Activated CD4-positive, CD25-positive, alpha-beta regulatory T cell treated with anti-CD3 and anti-CD28 coated beads, Interleukin-2, amount 50 U/mL, for 24 hours (primary cell): ENCODE measurements at regions not wholly inside any gene's neighbourhood (a gene's known extent, or its start where the extent isn't known, plus 50 kb on each side); places are given as distances from the start of the nearest gene placed in this dataset.
"Not testable (repeated sequence)": the region's sequence is repeated elsewhere in the genome, so short reads cannot be mapped to it uniquely, and the experiment has no call there.

ENCODE experiments used
- ATAC-seq, 2 donors: fragments of 150-1000 bp; cut with Tn5 transposase; one replicate each; pipeline ENCODE4 v1.10.0; 2021; ENCODE audit warnings: mild to moderate bottlenecking in 1 of 2, moderate library complexity in 1 of 2

DNA sequence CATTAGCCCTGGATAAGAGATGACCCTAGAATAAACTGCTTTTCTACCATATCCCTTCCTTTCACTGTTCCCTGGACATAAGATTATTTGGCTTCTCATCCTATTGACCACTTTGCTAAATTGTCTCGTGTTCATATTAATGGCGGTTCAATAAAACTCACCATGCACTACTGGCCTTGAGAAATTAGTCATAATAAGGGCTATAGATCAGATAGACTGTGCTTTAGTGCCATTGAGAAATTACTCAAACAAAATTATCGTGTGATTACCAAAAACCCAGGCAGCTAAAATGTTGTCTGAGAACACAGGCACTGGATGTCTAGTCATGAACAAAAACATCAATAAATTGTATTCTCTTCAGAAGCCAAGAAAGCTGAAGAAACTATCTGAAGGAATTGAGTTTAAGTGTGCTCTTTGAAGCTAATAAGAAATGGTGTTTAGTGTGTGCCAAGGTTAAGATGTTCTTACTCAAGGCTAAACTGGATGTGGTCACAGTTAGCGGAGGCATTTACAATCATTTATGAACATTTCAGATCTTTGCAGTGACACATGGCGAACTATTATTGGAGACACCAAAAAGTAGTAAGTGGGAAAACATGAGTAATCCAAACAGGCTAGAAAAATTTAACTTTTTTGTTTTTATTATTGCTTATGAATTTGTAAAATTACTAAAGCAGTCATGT lies 460.4 kb upstream of the RORB start:
- no peak for ATAC-seq

DNA sequence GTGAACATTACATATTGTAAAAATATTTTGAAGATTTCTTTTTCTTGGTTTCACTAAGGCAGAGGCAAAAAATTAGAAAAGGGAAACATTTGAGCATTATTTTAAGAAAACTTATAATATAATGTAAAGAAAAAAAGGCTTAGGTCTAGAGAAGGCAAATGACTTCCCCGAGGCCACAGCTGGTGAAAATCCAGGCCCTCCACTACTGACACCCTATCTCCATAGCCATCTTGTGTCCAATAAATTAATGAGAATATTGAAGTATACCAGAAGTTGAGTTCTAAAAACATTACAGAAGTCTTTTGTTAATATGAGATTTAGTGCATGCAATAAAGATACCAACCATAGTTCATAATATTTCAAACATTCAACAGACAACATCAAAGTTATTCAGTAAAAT lies 459.9 kb upstream of the RORB start:
- ATAC-seq, result no peak

DNA sequence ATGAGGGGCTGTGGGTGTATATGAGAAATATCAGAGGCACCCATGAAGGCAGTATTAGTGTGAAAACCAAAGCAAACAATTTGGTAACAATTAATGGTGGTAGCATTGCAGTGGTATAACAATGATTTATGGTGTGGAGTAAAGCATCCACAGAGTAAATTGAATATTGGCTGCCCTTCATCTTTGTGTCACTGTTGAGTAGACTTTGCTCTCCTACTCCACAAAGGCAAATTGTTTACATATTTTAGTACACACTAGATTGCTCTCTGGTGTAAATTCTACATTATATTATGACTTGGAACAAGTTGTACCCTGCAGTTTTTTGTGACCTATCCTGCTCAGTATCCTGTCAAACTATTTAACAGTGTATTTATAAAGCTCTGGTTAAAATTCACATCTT lies 455.5 kb upstream of the RORB start:
- no peak for ATAC-seq

DNA sequence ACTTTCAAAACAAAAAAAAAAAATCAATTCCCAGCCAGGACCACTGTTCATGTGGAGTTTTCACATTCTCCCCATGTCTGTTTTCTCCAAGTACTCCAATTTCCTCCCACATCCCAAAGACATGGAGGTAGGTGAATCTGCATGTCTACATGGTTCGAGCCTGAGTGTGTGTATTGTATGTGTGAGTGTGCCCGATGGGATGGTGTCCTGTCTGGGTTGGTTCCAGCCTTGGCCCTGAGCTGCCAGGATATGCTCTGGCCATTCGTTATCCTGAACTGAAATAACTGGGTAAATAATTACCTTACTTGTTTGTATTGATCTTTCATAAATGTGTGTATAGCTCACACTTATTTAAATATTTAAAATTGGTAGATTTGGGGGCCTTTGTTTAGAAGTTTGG lies 452.3 kb upstream of the RORB start:
- no peak for ATAC-seq

DNA sequence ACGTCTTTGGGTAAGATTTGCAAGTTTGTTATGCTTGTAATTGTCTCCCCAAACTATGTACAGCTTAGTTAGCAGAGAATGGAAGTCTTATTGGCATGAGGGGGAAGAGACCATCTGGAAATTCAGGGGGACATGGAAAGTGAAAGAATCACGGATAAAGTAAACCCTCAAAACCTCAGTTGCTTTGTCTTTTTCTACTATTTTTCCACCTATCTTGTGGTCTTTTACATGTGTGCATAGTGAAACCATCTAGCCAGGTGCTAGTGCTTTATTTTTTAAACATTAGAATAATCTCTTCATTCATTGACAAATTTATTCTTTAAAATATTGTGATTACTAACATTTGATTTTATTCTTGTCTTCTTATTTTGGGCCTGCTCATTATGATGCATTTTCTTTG lies 441.1 kb upstream of the RORB start:
- no peak for ATAC-seq

DNA sequence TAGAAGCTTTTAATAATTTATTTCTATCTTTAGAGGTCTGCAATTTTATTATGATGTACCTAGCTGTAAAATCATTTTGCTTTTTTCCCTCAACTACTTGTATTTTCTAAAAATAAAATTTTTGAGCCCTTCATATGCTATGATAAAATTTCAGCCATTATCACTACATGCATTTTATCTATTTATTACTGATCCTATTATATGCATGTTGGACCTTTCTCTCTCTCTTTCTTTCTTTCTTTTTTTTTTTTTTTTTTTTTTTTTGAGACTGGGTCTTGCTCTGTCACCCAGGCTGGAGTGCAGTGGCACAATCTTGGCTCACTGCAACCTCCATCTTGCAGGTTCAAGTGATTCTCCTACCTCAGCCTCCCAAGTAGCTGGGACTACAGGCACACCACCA lies 440.1 kb upstream of the RORB start:
- not testable (repeated sequence) for ATAC-seq

DNA sequence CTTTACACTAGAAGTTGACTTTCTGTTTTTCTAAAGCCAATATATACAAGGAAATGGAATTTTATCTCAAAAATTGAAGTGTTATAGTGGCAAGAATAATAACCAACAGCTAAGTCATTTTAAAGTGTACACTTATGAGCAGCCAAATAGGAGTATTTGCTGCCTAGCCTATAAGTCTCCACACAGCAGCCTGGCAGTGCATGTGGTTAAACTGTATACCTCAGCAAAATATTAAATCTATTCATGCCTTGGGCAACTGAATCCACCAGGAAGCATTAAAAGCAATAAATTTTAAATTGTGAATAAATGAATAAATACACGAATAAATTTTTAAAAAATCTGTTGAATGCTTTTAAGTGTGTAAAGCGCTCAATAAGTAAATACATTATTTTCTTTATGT lies 432.4 kb upstream of the RORB start:
- no peak for ATAC-seq

DNA sequence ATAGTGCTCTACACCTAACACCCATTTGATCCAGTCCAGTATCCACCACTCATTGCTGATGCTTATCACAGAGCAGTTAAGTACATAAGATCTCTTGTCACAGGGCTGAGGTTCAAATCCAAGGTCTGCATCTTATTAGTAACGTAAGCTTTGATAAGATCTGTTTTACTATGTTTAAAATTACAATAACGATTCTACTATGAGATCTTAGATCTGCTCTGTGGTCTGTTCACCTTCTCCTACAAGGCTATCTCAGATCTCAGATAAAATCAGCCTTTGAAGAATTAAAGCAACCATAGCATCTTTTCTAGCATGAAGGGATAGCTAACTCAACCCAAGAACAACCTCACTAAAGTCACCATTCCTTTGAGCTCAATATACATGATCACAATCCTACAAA lies 431.0 kb upstream of the RORB start:
- no peak for ATAC-seq

DNA sequence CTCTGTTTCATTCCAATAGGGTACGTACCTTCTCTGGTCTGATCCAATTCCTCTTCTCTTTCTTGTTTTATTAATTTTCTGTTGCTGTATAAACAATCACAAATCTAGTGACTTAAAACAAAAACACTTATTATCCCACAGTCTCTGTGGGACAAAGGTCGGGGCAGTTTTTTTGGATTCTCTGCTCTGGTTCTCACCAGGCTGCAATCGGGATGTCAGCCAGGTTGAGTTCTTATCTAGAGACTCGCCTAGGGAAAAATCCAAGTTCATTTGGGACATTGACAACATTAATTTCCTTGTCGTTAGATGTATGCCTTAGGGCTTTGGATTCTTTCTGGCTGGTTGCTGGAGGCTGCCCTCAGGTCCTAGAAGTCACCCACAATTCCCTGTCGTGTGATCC lies 430.5 kb upstream of the RORB start:
- no peak for ATAC-seq

DNA sequence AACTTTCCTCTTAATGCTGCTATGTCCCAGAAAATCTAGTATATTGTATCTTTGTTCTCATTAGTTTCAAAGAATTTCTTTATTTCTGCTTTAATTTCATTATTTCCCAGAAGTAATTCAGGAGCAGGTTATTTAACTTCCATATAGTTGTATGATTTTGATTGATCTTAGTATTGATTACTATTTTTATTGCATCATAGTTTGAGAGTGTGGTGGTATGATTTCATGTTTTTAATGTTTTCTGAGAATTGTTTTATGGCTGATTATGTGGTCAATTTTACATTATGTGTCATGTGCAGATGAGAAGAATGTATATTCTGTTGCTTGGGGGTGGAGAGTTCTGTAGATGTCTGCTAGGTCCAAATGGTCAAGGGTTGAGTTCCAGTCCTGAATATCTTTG lies 425.6 kb upstream of the RORB start:
- no peak for ATAC-seq

DNA sequence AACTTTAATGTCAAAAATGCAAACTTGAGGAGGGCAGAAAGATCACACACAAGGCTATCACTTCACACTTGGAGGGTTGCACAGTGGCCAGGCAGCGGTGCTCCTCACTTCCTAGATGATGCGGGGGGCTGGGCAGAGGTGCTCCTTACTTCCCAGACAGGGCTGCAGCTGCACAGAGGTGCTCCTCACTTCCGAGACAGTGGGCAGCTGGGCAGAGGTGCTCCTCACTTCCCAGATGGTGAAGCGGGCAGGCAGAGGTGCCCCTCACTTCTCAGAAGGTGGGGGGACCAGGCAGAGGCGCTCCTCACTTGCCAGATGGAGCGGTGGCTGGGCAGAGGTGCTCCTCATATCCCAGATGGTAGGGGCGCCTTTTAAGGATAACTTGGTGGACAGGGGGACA lies 423.2 kb upstream of the RORB start:
- no peak for ATAC-seq

DNA sequence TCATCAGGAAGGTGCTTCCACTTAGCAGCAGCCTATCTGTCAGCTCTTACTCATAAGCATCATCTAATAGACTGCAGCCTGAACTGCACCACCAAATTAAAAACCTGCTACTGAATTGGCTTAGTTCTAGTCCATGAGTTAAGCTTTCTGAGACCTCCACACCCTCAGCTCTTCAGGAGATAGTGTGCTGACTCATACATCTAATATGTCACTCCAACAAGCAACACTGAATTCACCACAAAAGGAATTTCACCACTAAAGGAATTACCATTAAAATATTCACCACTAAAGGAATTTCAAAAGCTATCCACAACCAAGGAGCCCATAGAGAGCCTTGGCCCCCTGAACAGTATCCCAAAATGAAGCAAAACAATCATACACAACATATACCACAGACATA lies 418.5 kb upstream of the RORB start:
- ATAC-seq, result no peak

DNA sequence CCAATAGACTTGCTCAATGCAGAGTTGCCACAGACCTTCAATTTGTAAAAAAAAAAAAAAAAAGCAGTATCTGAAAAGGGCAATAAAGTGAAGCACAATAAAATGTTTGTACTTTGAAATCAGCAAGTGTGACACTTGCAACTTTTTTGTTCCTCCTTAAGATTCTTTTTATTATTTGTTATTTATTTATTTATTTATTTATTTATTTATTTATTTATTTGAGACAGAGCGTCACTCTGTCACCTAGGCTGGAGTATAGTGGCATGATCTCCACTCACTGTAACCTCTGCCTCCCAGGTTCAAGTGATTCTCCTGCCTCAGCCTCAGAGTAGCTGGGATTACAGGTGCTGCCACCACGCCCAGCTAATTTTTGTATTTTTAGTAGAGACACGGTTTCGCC lies 416.5 kb upstream of the RORB start:
- ATAC-seq, result not testable (repeated sequence)

DNA sequence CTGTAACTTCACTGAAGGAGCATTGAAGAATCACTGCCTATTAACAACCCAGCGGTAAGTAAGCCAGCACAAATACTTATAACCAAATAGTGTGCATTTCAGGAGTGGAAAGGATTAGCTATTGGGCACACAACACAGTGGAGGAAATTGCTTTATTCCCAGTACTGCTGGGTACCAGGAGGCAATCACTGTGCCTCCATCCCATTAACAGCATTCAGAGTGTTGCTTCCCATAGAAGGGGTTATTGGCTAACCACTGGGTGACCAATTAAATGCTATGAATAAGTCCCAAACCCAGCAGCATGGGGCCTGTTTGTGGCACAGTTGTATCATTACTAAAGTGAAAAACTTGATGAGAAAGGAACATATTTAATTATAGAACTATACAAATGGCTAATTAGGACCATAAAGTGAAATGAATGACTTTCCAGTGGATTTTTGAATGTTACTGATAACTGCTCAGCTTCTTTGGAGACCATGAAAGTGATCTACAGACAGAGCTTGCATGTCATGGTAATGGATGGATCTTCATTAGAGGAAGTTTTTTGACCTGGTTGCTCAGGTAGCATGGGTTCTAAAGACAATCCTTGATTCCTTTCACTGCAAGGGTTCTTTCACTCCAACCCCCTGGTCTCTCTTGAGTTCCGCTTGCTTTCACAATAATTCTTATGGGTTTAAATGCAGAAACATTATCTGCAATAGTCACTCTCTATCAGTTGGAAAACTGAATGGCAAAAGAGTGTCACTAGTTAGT lies 413.3 kb upstream of the RORB start:
- ATAC-seq, result no peak

DNA sequence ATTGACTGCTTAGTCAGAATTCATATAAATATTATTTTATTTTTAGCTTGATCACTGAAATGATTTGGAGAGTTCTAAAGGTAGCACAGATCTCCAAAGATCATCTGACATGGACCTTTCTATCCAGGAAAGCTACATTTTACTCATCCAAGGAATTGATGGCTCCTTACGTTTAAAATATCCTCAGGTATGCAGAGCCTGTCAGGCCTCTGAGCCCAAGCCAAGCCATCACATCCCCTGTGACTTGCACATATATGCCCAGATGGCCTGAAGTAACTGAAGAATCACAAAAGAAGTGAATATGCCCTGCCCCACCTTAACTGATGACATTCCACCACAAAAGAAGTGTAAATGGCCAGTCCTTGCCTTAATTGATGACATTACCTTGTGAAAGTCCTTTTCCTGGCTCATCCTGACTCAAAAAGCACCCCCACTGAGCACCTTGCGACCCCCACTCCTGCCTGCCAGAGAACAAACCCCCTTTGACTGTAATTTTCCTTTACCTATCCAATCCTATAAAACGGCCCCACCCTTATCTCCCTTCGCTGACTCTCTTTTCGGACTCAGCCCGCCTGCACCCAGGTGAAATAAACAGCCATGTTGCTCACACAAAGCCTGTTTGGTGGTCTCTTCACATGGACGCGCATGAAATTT lies 411.6 kb upstream of the RORB start:
- ATAC-seq, result not testable (repeated sequence)

DNA sequence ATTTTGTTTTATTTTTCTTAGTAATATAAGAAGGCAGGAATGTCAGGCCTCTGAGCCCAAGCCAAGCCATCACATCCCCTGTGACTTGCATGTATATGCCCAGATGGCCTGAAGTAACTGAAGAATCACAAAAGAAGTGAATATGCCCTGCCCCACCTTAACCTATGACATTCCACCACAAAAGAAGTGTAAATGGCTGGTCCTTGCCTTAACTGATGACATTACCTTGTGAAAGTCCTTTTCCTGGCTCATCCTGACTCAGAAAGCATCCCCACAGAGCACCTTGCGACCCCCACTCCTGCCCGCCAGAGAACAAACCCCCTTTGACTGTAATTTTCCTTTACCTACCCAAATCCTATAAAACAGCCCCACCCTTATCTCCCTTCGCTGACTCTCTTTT lies 406.2 kb upstream of the RORB start:
- ATAC-seq, result not testable (repeated sequence)

DNA sequence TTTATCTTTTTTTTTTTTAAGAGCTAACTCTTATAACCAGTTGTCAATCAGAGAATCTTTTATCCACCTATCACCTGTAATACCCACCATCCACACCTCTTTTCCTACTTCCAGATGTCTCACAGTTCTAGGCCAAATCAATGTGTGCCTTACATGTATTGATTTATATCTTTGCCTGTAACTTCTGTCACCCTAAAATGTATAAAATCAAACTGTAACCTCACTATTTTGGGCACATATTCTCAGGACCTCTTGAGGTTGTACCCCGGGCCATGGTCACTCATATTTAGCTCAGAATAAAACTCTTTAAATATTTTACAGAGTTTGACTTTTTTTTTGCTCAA lies 404.7 kb upstream of the RORB start:
- ATAC-seq, result no peak

DNA sequence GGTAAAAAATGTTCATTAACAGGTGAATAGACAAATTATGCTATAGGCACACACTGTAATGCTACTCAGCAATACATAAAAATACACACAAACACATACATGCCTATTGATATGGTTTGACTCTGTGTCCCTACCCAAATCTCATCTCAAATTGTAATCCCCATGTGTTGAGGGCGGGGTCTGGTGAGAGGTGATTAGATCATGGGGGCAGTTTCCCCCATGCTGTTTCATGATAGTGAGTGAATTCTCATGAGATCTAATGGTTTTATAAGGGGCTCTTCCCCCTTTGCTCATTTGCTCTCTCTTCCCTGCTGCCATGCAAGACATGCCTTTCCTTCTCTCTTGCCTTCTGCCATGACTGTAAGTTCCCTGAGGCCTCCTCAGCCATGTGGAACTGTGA lies 403.1 kb upstream of the RORB start:
- not testable (repeated sequence) for ATAC-seq

DNA sequence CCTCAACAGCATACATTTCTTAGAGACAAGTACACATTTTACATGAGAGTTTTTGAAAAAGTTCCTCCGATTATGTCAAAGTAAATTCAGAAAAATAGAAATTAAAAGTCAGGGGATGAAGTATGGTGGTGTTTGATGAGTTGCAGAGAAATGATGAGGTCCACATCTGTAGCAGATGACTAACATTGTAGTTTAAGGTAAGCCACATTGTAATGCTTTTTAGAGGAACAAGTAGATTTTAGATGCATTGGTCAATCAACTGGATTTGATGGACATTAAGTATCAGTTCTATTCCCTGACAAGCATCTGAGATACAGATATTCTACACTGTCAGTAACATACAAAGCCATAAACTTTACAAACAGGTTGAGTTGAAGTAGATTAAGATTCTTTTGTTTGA lies 402.4 kb upstream of the RORB start:
- ATAC-seq, result no peak

DNA sequence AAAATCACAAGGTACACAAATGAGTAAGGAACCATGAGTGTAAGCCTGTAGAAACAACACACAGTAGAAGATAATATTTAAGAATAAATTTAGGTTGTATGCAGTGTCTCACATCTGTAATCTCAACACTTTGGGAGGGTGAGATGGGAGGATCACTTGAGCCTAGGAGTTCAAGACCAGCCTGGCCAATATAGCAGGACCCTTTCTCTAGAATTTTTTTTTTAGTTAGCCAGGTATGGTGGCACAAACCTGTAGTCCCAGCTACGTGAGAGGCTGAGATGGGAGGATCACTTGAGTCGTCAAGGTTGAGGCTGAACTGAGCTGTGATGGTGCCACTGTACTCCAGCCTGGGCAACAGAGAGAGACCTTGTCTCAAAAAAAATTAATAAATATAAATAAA lies 401.2 kb upstream of the RORB start:
- ATAC-seq, result no peak

DNA sequence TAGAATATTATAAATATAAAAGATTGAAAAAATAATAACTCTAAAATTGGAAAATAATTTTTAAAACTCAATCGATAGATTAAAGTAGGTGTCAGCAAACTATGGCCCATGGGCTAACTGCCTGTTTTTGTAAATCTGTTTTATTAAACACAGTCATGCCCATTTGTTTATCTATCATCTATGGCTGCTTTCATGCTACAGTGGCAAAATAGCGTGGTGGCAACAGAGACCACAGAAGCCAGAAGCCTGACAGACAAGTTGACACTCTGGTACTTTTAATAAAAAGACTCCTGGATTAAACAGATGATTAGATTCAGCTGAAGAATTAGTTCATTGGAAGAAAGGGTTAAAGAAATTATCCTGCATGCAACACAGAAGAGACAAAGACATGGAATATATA lies 400.7 kb upstream of the RORB start:
- ATAC-seq, result no peak

DNA sequence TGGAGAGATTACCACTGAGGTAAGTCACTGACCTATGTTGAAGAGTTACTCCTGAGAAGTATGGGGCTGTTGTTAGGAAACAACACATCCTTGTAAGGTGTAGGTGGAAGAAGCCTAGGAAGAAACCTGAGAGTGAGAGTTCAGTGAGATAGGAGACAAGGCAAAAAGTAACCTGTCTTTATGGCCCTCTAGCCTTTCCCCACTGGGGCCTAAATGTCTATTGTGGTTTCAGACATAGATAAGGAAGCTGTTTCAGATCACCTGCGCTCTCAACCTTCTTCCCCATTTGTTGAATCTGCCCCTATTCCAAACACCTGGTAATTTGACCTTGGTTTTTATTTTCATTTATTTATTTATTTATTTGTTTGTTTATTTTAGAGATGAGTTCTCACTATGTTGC lies 397.1 kb upstream of the RORB start:
- ATAC-seq, result no peak

DNA sequence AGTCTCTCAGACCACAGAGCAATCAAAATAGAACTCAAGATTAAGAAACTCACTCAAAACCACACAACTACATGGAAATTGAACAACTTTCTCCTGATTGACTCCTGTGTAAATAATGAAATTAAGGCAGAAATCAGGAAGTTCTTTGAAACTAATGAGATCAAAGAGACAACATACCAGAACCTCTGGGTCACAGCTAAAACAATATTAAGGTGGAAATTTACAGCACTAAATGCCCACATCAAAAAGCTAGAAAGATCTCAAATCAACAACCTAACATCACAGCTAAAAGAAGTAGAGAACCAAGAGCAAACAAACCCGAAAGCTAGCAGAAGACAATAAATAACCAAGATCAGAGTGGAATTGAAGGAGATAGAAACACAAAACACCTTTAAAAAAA lies 395.0 kb upstream of the RORB start:
- ATAC-seq, result not testable (repeated sequence)

DNA sequence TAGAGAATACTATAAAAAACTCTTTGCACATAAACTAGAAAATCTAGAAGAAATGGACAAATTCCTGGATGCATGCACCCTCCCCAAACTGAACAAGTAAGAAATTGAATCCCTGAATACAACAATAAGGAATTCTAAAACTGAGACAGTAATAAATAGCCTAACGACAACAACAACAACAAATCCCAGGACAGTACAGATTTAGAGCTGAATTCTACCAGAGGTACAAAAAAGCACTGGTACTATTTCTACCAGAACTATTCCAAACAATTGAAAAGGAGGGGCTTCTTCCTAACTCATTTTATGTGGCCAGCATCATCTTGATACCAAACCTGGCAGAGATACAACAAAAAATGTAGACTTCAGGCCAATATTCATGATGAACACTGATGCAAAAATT lies 394.4 kb upstream of the RORB start:
- ATAC-seq, result no peak
